ENCODE measurements at regions not wholly inside any gene's neighbourhood (a gene's known extent, or its start where the extent isn't known, plus 50 kb on each side); places are given as distances from the start of the nearest gene placed in this dataset.

DNA sequence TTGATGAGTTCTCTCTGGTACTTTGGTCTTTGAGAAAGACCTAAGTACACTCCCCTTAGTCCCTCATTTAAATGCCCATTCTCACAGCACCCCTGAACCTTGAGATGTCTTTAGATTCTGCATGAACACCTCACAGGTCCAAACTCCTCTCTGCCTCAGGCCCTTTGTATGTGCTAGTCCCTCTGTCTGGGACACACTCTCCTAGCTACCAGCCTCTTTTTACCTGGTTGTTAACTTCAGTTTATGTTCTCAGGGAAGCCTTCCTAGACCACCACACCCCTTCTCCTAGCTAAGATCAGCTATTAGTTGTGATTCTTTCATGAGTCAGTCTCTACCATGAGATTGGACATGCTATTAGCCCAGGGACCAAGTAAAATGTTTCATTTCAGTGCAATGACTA, 86.4 kb downstream of the PLCE1 start:
- TF ChIP-seq, protein P1, sequence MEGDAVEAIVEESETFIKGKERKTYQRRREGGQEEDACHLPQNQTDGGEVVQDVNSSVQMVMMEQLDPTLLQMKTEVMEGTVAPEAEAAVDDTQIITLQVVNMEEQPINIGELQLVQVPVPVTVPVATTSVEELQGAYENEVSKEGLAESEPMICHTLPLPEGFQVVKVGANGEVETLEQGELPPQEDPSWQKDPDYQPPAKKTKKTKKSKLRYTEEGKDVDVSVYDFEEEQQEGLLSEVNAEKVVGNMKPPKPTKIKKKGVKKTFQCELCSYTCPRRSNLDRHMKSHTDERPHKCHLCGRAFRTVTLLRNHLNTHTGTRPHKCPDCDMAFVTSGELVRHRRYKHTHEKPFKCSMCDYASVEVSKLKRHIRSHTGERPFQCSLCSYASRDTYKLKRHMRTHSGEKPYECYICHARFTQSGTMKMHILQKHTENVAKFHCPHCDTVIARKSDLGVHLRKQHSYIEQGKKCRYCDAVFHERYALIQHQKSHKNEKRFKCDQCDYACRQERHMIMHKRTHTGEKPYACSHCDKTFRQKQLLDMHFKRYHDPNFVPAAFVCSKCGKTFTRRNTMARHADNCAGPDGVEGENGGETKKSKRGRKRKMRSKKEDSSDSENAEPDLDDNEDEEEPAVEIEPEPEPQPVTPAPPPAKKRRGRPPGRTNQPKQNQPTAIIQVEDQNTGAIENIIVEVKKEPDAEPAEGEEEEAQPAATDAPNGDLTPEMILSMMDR (IDR thresholded peaks at IDR 0.05): no peak
- TF ChIP-seq POLR2A (IDR thresholded peaks at IDR 0.05): no peak

Measured in right lobe of liver (tissue), 4 donors.